GM21515 (cell line): ENCODE measurements at regions not wholly inside any gene's neighbourhood (a gene's known extent, or its start where the extent isn't known, plus 50 kb on each side); places are given as distances from the start of the nearest gene placed in this dataset.
"Not testable (repeated sequence)": the region's sequence is repeated elsewhere in the genome, so short reads cannot be mapped to it uniquely, and the experiment has no call there.

ENCODE experiments used
- ATAC-seq: cut with Tn5 transposase; IDR thresholded peaks from one replicate; pipeline ENCODE4 v1.9.1; 2021; ENCODE audit not compliant: unreplicated experiment

- no peak for ATAC-seq
Observed at GRCh38 chr4:186775902-186776301, 52.2 kb upstream of the FAT1 start.

- ATAC-seq: no peak
Observed at GRCh38 chr4:186778134-186778533, 54.5 kb upstream of the FAT1 start.

DNA sequence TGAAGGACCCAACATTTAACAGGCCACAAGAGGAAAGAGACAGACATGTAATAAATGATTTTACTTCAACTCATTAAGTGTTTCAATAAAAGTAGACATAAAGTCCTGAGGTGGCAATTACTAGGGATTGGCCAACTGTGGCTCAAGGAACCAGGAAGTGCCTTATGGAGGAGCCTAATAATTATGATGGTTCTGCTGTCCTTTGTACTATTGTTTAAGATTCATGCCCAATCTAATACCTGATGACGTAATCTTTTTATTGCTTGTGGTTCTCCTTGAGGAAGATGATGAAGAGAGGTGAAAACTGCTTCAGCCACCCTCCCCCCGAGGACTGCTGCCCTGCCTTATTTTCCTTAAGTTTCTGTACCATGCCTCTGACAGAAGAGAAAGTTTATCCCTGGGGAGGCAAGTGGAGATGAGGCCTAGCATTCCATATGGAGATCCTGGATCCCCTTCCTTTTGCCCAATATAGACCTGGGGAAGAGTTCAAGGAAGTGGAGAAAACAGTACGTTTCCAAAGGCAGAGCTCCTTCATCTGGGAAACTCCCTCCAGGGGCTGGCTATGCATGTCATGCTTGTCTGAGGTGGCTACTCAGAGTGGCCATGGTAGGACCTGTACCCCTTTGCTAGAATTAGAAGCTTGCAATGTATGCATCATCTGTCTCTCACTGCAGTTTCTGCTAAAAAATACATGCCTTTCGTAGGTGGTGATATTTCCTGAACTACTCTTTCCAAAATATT, 56.8 kb upstream of the FAT1 start:
- no peak for ATAC-seq

DNA sequence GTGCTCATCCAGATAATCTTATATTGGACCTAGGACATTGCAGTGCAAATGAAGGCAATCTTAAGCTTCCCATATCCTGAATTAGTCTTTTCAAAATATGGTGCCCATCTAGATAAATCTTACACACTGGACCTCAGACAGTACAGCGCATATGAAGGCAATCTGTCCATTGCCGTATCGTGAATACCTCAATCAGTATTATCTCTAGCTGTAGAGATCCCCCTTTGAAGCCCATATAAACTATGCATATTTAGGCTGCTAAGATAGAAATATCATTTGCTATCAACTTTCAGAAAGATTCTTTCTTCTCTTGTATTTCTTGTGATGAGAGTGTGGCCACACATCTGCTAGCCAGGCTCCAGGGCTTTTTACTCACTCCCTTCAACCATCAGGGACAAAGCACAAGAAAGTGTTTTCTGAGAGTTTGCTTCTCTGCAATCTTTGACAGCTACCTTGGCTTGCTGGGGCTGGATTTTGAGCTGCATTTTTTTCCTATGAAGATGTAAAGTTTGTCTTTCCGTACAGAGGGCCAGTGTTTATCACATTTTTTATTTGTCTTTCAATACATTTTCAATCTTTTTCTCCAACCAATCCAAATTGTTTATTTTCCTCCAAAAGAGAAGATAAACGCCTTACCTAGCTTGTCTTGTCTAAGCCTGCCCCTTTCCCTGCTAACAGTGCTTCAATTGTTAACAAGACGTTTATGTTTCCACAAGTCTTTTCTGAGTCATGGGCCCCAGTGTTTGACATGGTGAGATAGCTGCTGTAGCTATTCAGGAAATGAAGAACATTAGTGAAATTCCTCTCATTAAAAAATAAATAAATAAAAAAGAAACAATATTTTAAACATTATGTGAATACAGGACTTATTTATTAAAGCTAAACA, 57.6 kb upstream of the FAT1 start:
- no peak for ATAC-seq

DNA sequence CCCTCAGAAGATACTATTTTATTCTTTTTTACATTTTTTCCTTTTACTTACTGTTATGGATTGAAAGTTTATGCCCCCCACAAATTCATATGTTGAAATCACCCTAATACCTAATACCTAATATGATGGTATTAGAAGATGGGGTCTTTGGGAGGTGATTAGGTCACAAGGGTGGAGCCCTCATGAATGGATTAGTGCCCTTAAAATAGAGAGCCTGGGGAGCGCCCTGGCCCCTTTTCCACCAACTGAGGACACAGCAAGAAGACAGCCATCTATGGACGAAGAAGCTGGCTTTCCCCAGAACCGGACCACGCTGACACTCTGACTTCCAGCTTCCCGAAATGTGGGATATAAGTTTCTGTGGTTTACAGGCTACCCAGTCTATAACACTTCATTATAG, 58.6 kb upstream of the FAT1 start:
- no peak for ATAC-seq

DNA sequence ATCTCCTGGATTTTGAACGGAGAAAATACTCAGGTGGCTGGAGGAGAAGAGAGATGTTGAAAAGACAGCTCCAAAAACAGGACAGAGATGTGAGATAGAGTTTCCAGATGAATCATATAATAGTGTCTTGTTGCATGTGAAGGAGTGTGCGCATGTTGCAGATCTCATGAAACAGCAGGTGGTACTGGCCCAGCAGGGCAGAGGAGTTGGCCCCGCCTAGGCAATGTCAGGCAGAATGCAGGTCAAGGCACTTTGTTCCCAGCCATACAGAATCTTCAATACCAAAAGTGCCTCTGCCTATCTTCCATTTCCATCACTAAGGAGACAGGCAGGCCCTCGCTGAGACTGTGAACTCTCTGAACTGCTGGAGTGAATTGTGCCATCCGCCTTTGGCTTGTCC, 63.9 kb upstream of the FAT1 start:
- ATAC-seq: no peak

GRCh38 chr4:186789651-186790050, 66.0 kb upstream of the FAT1 start:
- no peak for ATAC-seq

DNA sequence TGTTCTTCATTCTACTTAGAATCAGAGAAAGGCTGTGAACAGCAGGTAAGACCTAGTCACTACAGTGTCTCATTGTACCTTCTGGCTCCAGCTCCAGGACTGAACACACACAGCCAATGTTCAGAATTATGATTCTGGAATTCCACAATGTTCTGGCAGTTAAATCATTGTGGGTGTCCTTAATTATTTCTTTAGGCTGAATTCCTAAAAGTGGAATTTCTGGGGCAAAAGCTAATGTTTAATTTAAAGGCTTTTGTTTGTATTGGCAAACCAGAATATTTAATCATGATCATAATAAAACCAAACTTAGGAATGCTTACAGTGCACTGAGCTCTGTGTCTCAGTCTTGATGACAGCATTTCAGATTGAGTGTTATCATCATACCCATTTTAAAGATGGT, 67.0 kb upstream of the FAT1 start:
- ATAC-seq: no peak

GRCh38 chr4:186792728-186793366, 69.2 kb upstream of the FAT1 start:
- ATAC-seq: no peak

GRCh38 chr4:186798951-186799659, 75.4 kb upstream of the FAT1 start:
- ATAC-seq: no peak

DNA sequence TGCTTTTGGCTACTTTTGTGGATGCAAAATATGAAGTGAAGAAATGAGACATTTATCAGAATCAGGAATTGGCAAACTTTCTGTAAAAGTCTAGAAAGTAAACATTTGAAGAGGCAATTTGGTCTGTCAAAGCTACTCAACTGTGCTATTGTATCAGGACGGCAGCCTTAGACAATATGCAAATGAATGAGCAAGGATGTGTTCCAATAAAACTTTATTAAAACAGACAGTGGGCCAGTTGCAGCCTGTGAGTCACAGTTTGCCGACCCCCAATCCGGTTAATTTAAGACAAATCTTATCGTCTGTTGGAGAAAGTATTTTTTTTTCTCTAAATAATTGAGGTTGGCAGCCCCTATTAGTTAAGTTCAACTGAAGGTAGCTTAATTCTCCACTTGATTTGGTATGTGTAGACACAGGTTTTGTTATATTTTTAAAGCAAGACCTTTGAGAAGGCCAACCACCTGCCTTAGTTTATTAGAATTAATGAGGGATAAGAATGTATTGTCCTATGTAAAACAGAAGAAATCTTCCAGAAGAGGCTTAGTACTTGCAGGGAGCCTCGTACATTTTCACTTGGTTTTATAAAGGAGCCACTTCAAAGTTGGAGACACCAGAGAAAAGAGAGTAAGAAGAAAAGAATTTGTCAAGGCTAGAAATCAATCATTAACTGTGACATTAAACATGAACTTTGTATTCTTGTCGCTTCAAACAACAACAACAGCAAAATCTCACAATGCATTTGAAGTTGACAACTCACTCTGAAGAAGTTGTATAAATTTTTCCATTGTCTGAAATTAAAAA, 81.6 kb upstream of the FAT1 start:
- ATAC-seq: no peak

DNA sequence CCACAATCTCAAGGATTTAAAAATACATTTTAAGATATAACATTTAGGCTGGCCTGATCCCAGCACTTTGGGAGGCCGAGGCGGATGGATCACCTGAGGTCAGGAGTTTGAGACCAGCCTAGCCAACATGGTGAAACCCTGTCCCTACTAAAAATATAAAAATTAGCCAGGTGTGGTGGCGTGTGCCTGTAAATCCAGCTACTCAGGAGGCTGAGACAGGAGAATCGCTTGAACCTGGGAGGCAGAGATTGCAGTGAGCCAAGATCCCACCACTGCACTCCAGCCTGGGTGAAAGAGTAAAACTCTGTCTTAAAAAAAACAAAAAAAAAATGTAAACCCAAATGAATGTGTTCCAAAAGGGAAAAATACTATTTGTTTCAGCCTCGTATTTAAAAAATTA, 82.3 kb upstream of the FAT1 start:
- ATAC-seq: not testable (repeated sequence)

- no peak for ATAC-seq
Observed at GRCh38 chr4:186806679-186807421, 83.2 kb upstream of the FAT1 start.

DNA sequence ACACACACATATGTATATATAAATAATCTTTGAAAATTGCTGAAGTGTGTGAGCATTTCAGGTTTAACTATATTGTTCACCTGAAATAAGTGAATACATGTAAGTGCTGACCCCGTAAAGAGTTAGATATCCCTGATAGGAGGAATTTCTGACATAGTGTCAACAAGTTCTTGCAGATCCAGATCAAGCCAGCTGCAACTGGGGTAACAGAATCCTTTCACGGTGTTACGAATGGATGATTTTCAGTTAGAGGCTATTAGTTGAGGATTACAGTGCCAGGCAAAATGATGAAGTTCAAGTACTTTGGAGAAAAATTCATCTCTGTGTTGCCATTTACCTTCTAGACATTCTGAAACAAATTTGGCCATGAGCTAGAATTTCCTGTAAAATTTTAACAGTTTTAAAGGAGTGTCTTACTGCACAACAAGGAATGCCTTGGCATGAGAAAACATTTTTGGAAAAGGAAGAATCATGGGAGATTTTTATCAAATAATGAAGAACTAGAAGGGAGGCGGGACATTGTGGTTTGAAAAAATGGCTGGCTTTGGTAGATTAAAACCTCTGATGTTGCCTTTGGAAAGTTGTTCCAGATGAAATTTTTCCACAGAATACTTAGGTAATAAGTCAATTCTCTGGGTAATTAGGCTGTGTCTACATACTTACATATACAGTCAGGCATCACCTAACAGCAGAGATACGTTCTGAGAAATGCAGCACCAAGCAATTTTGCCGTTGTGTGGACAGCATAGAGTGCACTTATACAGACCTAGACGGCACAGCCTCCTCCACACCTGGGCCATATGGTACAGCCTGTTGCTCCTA, 84.4 kb upstream of the FAT1 start:
- ATAC-seq: no peak

DNA sequence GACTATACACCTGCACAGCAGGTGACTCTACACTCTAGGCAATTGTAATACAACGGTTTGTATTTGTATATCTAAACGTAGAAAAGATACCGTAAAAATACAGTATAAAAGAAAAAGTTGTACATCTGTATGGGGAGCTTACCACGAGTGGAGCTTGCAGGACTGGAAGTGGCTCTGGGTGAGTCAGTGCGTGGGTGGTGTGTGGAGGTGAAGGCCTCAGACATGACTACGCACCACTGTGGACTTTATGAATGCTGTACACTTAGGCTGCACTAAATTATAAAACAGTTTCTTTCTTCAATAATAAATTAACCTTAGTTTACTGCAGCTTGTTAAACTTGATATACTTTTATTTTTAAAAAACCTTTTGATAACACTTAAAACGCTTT, 85.0 kb upstream of the FAT1 start:
- ATAC-seq: no peak

GRCh38 chr4:186809070-186809469, 85.4 kb upstream of the FAT1 start:
- no peak for ATAC-seq

GRCh38 chr4:186810613-186811150, 87.0 kb upstream of the FAT1 start:
- no peak for ATAC-seq

DNA sequence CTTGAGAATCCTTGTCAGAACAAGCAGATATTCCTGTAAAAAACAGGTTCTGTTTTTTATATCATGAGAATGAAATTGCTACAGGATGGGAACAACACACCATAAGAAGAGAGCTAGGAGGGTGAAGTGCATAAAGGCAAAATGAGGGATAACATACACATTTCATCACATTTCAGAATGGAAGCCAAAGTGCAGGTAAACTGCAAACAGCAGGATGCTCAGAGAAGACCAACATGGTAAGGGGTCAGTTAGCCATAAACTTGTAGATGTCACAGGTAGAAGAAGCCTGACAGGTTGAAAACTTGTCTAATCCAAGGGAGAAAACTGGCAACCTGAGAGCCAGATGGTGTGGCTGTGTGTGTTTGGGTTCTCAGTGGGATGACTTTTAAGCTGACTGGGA, 88.9 kb upstream of the FAT1 start:
- no peak for ATAC-seq
